K562 (cell line): ENCODE measurements at regions not wholly inside any gene's neighbourhood (a gene's known extent, or its start where the extent isn't known, plus 50 kb on each side); places are given as distances from the start of the nearest gene placed in this dataset.

Source experiments
- ATAC-seq: fragments of 200-7000 bp; cut with Tn5 transposase; 3 replicates; pipeline ENCODE4 v1.9.1; 2020; ENCODE audit warnings: moderate library complexity
- BruUV-seq: library from RNA; stranded (reverse); fragments of 400-500 nt; replicated peaks from 2 replicates; lab custom pipeline; 2021; lab: Mats Ljungman, UMichigan
- CTCF ChIA-PET: fragments of 300-600 bp; formaldehyde crosslinking; extraction: SDS; loops from one replicate; lab custom pipeline; 2021; ENCODE audit warnings: low intra/inter-chr PET ratio; lab: Yijun Ruan, JAX
- POLR2A ChIA-PET: fragments of 300-600, 350-650 bp; sonication (Branson Sonifier 250); formaldehyde crosslinking; extraction: SDS; loops from one replicate; lab custom pipeline; 2021; ENCODE audit warnings: antibody characterized with exemption, inconsistent platforms; lab: Yijun Ruan, JAX
- DNase-seq, 4 experiments: peaks; one replicate each; pipeline versions ENCODE4 v3.0.0 to v3.0.0-alpha.2; 2011 to 2018; ENCODE audit warnings: low spot score in 3 of 4, mixed read lengths in 3 of 4; ENCODE audit errors: extremely low read depth in 1 of 4
- FAIRE-seq: peaks from 2 replicates; lab custom pipeline; 2011; peaks lifted over from hg19 to GRCh38; lab: Jason Lieb, UNC
- H2AFZ ChIP-seq: 2 replicates; pipeline ENCODE4 v1.6.0; 2011; ENCODE audit warnings: low read depth, low read length, control low read depth, inconsistent platforms
- H3K27ac ChIP-seq: fragments of 200-600 bp; 3 replicates; pipeline ENCODE4 v1.8.0; 2011; ENCODE audit warnings: low read depth, mild to moderate bottlenecking, control low read depth, inconsistent platforms, low read length, moderate library complexity, mixed read lengths; ENCODE audit errors: extremely low read depth
- H3K27me3 ChIP-seq, 2 experiments: fragments of 300-600 bp in 1 of 2; 2 replicates in 1 of 2; 3 replicates in 1 of 2; pipeline versions ENCODE4 v1.6.0 to v1.8.0; 2011; ENCODE audit warnings: inconsistent platforms in 2 of 2, low read length in 2 of 2, mild to moderate bottlenecking in 1 of 2, mixed read lengths in 1 of 2, moderate library complexity in 1 of 2; ENCODE audit not compliant: control insufficient read depth in 2 of 2, insufficient read depth in 2 of 2
- H3K36me3 ChIP-seq: fragments of 300-600 bp; 3 replicates; pipeline ENCODE4 v1.8.0; 2011; ENCODE audit warnings: mild to moderate bottlenecking, low read length, inconsistent platforms; ENCODE audit not compliant: control insufficient read depth, insufficient read depth
- H3K4me1 ChIP-seq, 2 experiments: fragments of 200-600 bp in 1 of 2; replicated peaks in 1 of 2; 2 replicates in 1 of 2; 3 replicates in 1 of 2; pipeline versions ENCODE4 v1.5.1 to v1.8.0; 2011; ENCODE audit warnings: inconsistent platforms in 2 of 2, low read length in 2 of 2, mild to moderate bottlenecking in 1 of 2, mixed read lengths in 1 of 2, moderate library complexity in 1 of 2; ENCODE audit not compliant: control insufficient read depth in 2 of 2, insufficient read depth in 2 of 2
- H3K4me2 ChIP-seq: 2 replicates; pipeline ENCODE4 v1.6.1; 2011; ENCODE audit warnings: low read length, control low read depth, inconsistent platforms, mixed read lengths; ENCODE audit not compliant: insufficient read depth
- H3K4me3 ChIP-seq: fragments of 200-600 bp; sonication (generic), shearing (Covaris generic); 2 replicates; pipeline ENCODE4 v1.5.1; 2016; ENCODE audit warnings: control low read depth, inconsistent platforms
- H3K79me2 ChIP-seq: fragments of 200-600 bp; 3 replicates; pipeline ENCODE4 v1.8.0; 2011; ENCODE audit warnings: low read length, inconsistent platforms; ENCODE audit not compliant: control insufficient read depth, insufficient read depth
- H3K9ac ChIP-seq, 2 experiments: 2 replicates each; pipeline versions ENCODE4 v1.6.0 to v1.6.1; 2011; ENCODE audit warnings: low read depth in 2 of 2, low read length in 2 of 2, control low read depth in 1 of 2, inconsistent platforms in 1 of 2, mild to moderate bottlenecking in 1 of 2, mixed read lengths in 1 of 2; ENCODE audit not compliant: insufficient read depth in 1 of 2
- H3K9me1 ChIP-seq: one replicate; pipeline ENCODE4 v1.6.0; 2011; ENCODE audit warnings: inconsistent platforms, mild to moderate bottlenecking, low read length, moderate library complexity; ENCODE audit not compliant: control insufficient read depth, insufficient read depth
- H3K9me3 ChIP-seq: replicated peaks from 2 replicates; pipeline ENCODE4 v1.5.1; 2011; ENCODE audit warnings: low read depth, low read length, inconsistent platforms; ENCODE audit not compliant: control insufficient read depth, insufficient read depth
- H4K20me1 ChIP-seq: replicated peaks from 2 replicates; pipeline ENCODE4 v1.6.1; 2011; ENCODE audit warnings: low read length, inconsistent platforms, mixed read lengths; ENCODE audit not compliant: control insufficient read depth, insufficient read depth
- ATF3 ChIP-seq, 2 experiments: fragments of 450-650 bp in 1 of 2; sonication (generic) in 1 of 2; formaldehyde crosslinking in 1 of 2; IDR thresholded peaks in 1 of 2; conservative IDR thresholded peaks in 1 of 2; 2 replicates each; pipeline versions ENCODE4 v1.6.1 to v1.8.1; 2016 to 2023; ENCODE audit warnings: mild to moderate bottlenecking in 2 of 2, moderate library complexity in 2 of 2, inconsistent platforms in 1 of 2, missing genetic modification reagents in 1 of 2
- ERF ChIP-seq: fragments of 450-650 bp; formaldehyde crosslinking; IDR thresholded peaks from 2 replicates; pipeline ENCODE4 v1.4.0; 2020; ENCODE audit warnings: mild to moderate bottlenecking, mixed read lengths
- MECOM ChIP-seq: fragments of 250-450 bp; sonication (Bioruptor Pico); IDR thresholded peaks from 2 replicates; pipeline ENCODE4 v1.8.0; 2022; ENCODE audit warnings: inconsistent platforms
- SIN3A ChIP-seq, 2 experiments: fragments of 150-350 bp in 1 of 2; IDR thresholded peaks; 2 replicates each; pipeline ENCODE4 v1.6.1; 2011 to 2016; ENCODE audit warnings: borderline replicate concordance in 2 of 2, low read depth in 2 of 2, low read length in 2 of 2, mild to moderate bottlenecking in 2 of 2, moderate library complexity in 2 of 2; ENCODE audit not compliant: control insufficient read depth in 1 of 2
- TARDBP ChIP-seq: fragments of 450-650 bp; IDR thresholded peaks from 2 replicates; pipeline ENCODE4 v1.6.1; 2016
- WGBS: fragments of 100-300 bp; shearing (Covaris generic); methylation state at CpG from one replicate; pipeline ENCODE4 v1.1.6; 2016; ENCODE audit warnings: low coverage, mixed read lengths; ENCODE audit not compliant: insufficient coverage; ENCODE audit errors: missing lambda C conversion rate; 5-methylcytosine and 5-hydroxymethylcytosine counted together
- in situ Hi-C: fragments of 300-500 bp; cut with MboI; formaldehyde crosslinking; loops from 4 replicates; pipeline ENCODE4 v1.15.0; 2018; ENCODE audit warnings: inconsistent platforms, mixed read lengths
- intact Hi-C: fragments of 100-400 bp; cut with micrococcal nuclease; formaldehyde crosslinking; loops from 2 replicates; pipeline ENCODE4 v1.14.2; 2022
- TF ChIP-seq, protein P1 (sequence below): fragments of 450-650 bp; IDR thresholded peaks from 2 replicates; pipeline ENCODE4 v1.6.1; 2014; ENCODE audit warnings: low read depth, mild to moderate bottlenecking, moderate library complexity, borderline replicate concordance

DNA sequence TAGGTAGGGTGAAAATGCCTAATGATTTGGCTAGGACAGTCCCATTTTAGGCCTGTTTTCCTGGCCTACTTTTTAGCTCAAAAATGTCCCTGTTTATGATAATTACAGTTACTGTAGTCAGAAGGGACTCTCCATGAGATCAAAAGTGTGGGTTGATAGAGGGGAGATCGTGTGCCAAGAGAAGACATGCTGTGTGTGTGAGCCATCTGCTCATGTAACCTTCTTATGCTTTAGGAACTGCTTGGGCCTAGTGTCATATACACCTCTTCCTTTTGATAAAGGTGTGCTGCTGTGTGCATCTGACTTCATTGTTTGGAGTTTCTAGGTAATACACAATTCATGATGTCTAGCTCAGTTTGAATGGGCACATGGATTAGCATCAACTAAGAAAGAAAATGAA lies 786.5 kb downstream of the PDCD6IP start:
- DNase-seq = no peak
- H3K4me3 ChIP-seq = no peak overlapping the region
- no peaks in the 10 kb centered on the region for H3K27me3 ChIP-seq
- no TSS peak for BruUV-seq
- H3K9me3 ChIP-seq = no peaks in the 10 kb centered on the region; the same call in 1 of the 2 replicates
- no peak for TF ChIP-seq ERF (CRISPR knock-in tag)
- TF ChIP-seq MECOM (CRISPR knock-in tag) = no peak
- no peak for TF ChIP-seq TARDBP
- TF ChIP-seq SIN3A (IDR thresholded peaks at IDR 0.05; ENCODE audit: borderline replicate concordance in 2 of 2, control insufficient read depth in 1 of 2, low read depth in 2 of 2, low read length in 2 of 2) = no peak
- TF ChIP-seq, all 486 proteins: peak for 0
- Histone ChIP-seq H3K9ac (no peak overlapping the region), H3K4me2 (no peak overlapping the region), H3K4me1 (no peaks in the 10 kb centered on the region), H3K9me1 (no peaks in the 10 kb centered on the region), H3K27ac (no peak overlapping the region), H3K79me2 (no peaks in the 10 kb centered on the region), H3K36me3 (no peaks in the 10 kb centered on the region), H2AFZ (no peak overlapping the region), H4K20me1 (no peaks in the 10 kb centered on the region)
- in situ Hi-C loops (no loop called here), intact Hi-C loops (no loop called here)
- ATAC-seq = no peak
- CTCF ChIA-PET = no interaction called here
- FAIRE-seq = no peak
- POLR2A ChIA-PET = no interaction called here
- 0% methylated on average over 1 of the region's 1 CpG for WGBS

- CTCF ChIA-PET = no interaction called here
- POLR2A ChIA-PET = no interaction called here
- no peaks in the 10 kb centered on the region for H4K20me1 ChIP-seq
Measured at GRCh38 chr3:34599595-34599994, 801.2 kb downstream of the PDCD6IP start.

More at GRCh38 chr3:34599595-34599994, 801.2 kb downstream of the PDCD6IP start:
- Histone ChIP-seq H3K4me3 (no peak overlapping the region), H3K4me2 (no peak overlapping the region), H3K9me1 (no peaks in the 10 kb centered on the region), H3K27me3 (no peaks in the 10 kb centered on the region), H3K36me3 (no peaks in the 10 kb centered on the region), H3K4me1 (no peaks in the 10 kb centered on the region), H2AFZ (no peak overlapping the region), H3K27ac (no peak overlapping the region), H3K79me2 (no peaks in the 10 kb centered on the region), H3K9ac (no peak overlapping the region), H3K9me3 (no peaks in the 10 kb centered on the region; the same call in 1 of the 2 replicates)
- in situ Hi-C loops (no loop called here), intact Hi-C loops (no loop called here)
- DNase-seq (no peak), ATAC-seq (no peak), FAIRE-seq (no peak)
- BruUV-seq = no TSS peak
- WGBS = 0% methylated on average over 2 of the region's 2 CpGs
- TF ChIP-seq, protein P1, sequence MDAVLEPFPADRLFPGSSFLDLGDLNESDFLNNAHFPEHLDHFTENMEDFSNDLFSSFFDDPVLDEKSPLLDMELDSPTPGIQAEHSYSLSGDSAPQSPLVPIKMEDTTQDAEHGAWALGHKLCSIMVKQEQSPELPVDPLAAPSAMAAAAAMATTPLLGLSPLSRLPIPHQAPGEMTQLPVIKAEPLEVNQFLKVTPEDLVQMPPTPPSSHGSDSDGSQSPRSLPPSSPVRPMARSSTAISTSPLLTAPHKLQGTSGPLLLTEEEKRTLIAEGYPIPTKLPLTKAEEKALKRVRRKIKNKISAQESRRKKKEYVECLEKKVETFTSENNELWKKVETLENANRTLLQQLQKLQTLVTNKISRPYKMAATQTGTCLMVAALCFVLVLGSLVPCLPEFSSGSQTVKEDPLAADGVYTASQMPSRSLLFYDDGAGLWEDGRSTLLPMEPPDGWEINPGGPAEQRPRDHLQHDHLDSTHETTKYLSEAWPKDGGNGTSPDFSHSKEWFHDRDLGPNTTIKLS = no peak
- TF ChIP-seq ATF3 (IDR thresholded peaks at IDR 0.05) (peak; percentile 7; the same call in 1 of the 2 replicates), ATF3 (CRISPR knock-in tag; conservative IDR thresholded peaks at IDR 0.05) (no peak)
